A673 (cell line): ENCODE measurements at regions not wholly inside any gene's neighbourhood (a gene's known extent, or its start where the extent isn't known, plus 50 kb on each side); places are given as distances from the start of the nearest gene placed in this dataset.

ENCODE experiments used
- BruUV-seq: library from RNA; stranded (reverse); fragments of 400-500 nt; replicated peaks from 2 replicates; lab custom pipeline; 2021; lab: Mats Ljungman, UMichigan
- CTCF ChIA-PET: fragments of 300-600 bp; sonication (Branson Sonifier 250); formaldehyde crosslinking; loops from one replicate; lab custom pipeline; 2022; ENCODE audit warnings: antibody characterized with exemption; lab: Charles Lee
- POLR2A ChIA-PET: fragments of 300-600 bp; sonication (Branson Sonifier 250); formaldehyde crosslinking; loops from one replicate; lab custom pipeline; 2022; ENCODE audit warnings: antibody characterized with exemption; ENCODE audit not compliant: low non-redundant PET; lab: Charles Lee
- DNase-seq: peaks from one replicate; pipeline ENCODE4 v3.0.0-alpha.2; 2015; ENCODE audit warnings: low spot score
- H3K27ac ChIP-seq: fragments of 200-600 bp; sonication (generic); 2 replicates; pipeline ENCODE4 v1.5.1; 2016; ENCODE audit warnings: mixed run types, low read depth, mild to moderate bottlenecking, mixed read lengths, antibody characterized with exemption, low read length; ENCODE audit not compliant: poor library complexity, severe bottlenecking
- H3K27me3 ChIP-seq: fragments of 200-600 bp; sonication (generic); replicated peaks from 2 replicates; pipeline ENCODE4 v1.6.1; 2017; ENCODE audit warnings: mixed run types, low read depth, mild to moderate bottlenecking, mixed read lengths, antibody characterized with exemption, low read length; ENCODE audit not compliant: insufficient read depth, poor library complexity
- H3K36me3 ChIP-seq: fragments of 200-600 bp; sonication (generic); 2 replicates; pipeline ENCODE4 v1.6.1; 2016; ENCODE audit warnings: mixed run types, mild to moderate bottlenecking, mixed read lengths, antibody characterized with exemption, low read length; ENCODE audit not compliant: insufficient read depth, poor library complexity, severe bottlenecking
- H3K4me1 ChIP-seq: fragments of 200-600 bp; sonication (generic); 2 replicates; pipeline ENCODE4 v1.6.1; 2017; ENCODE audit warnings: mixed run types, mild to moderate bottlenecking, mixed read lengths, antibody characterized with exemption, low read length; ENCODE audit not compliant: insufficient read depth, poor library complexity, severe bottlenecking
- H3K4me3 ChIP-seq: fragments of 200-600 bp; sonication (generic); 2 replicates; pipeline ENCODE4 v1.5.1; 2016; ENCODE audit warnings: low read depth, mixed run types, mild to moderate bottlenecking, mixed read lengths, low read length; ENCODE audit not compliant: poor library complexity, severe bottlenecking
- H3K9me3 ChIP-seq: fragments of 200-600 bp; sonication (generic); 2 replicates; pipeline ENCODE4 v1.6.1; 2016; ENCODE audit warnings: mixed run types, low read depth, mild to moderate bottlenecking, mixed read lengths, antibody characterized with exemption, low read length; ENCODE audit not compliant: poor library complexity, severe bottlenecking
- EZH2 ChIP-seq: fragments of 200-600 bp; sonication (generic); IDR thresholded peaks from 2 replicates; pipeline ENCODE4 v1.6.1; 2017; ENCODE audit warnings: borderline replicate concordance, low read depth, mild to moderate bottlenecking, mixed read lengths, antibody characterized with exemption, low read length; ENCODE audit not compliant: poor library complexity, severe bottlenecking
- intact Hi-C: fragments of 100-400 bp; cut with micrococcal nuclease; formaldehyde crosslinking; loops from one replicate; pipeline ENCODE4 v1.10.0; 2022; ENCODE audit not compliant: unreplicated experiment
- TF ChIP-seq, protein P1 (sequence below): fragments of 300-800, 200-600 bp; sonication (generic); conservative IDR thresholded peaks from 2 replicates; pipeline ENCODE4 v1.5.1; 2017; ENCODE audit warnings: low read depth, mild to moderate bottlenecking, antibody characterized with exemption, low read length, moderate library complexity, mixed read lengths

DNA sequence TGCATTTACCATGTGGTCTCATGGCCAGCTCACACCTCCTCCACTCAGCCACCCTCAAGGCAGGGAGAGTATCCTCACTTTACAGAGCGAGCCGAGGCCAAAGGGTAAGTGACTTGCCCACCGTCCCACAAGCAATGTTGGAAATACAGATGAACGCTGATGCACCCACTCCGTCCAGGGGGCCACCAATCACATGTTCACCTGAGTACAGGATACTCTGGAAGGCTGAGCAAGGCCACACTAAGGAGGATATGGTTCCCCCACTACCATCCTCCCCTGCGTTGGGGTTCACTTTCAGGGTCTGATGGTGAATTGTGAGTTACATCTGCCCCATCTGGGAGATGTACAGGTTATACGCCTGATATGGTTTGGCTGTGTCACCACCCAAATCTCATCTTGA lies 128.8 kb downstream of the ATPSCKMT start:
- ChIA-PET POLR2A (no interaction called here), CTCF (no interaction called here)
- no TSS peak for BruUV-seq
- Histone ChIP-seq H3K4me1 (no peaks in the 10 kb centered on the region), H3K9me3 (no peaks in the 10 kb centered on the region), H3K27ac (no peak overlapping the region), H3K4me3 (no peak overlapping the region), H3K27me3 (no peaks in the 10 kb centered on the region), H3K36me3 (no peaks in the 10 kb centered on the region)
- TF ChIP-seq, protein P1, sequence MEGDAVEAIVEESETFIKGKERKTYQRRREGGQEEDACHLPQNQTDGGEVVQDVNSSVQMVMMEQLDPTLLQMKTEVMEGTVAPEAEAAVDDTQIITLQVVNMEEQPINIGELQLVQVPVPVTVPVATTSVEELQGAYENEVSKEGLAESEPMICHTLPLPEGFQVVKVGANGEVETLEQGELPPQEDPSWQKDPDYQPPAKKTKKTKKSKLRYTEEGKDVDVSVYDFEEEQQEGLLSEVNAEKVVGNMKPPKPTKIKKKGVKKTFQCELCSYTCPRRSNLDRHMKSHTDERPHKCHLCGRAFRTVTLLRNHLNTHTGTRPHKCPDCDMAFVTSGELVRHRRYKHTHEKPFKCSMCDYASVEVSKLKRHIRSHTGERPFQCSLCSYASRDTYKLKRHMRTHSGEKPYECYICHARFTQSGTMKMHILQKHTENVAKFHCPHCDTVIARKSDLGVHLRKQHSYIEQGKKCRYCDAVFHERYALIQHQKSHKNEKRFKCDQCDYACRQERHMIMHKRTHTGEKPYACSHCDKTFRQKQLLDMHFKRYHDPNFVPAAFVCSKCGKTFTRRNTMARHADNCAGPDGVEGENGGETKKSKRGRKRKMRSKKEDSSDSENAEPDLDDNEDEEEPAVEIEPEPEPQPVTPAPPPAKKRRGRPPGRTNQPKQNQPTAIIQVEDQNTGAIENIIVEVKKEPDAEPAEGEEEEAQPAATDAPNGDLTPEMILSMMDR = no peak
- no peak for TF ChIP-seq EZH2
- intact Hi-C loops = no loop called here
- DNase-seq = no peak

DNA sequence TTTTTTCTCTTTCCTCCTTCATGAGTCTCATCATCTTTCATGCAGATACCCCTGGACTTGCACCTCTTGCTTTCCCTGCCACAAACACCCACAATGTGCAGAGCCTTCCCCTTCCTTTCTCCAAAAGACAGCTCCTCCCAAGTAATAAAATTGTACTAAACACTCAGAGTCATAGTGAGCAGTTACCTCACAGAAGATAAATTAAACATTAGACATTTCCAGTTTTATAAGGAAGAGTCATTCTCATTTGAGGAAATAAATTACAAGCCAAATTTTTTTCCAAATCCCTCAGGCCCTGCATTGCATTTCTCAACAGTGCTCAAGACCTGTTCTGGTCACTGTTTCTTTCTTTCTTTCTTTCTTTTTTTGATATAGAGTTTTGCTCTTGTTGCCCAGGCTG lies 131.5 kb downstream of the ATPSCKMT start:
- no peak for DNase-seq
- BruUV-seq = no TSS peak
- TF ChIP-seq EZH2 = no peak
- TF ChIP-seq, protein P1 = no peak
- H3K27ac ChIP-seq = no peak overlapping the region
- no peaks in the 10 kb centered on the region for H3K27me3 ChIP-seq
- H3K4me1 ChIP-seq = no peaks in the 10 kb centered on the region
- CTCF ChIA-PET = no interaction called here
- no peak overlapping the region for H3K4me3 ChIP-seq
- intact Hi-C loops = no loop called here
- POLR2A ChIA-PET = no interaction called here
- H3K36me3 ChIP-seq = no peaks in the 10 kb centered on the region
- H3K9me3 ChIP-seq = no peaks in the 10 kb centered on the region

DNA sequence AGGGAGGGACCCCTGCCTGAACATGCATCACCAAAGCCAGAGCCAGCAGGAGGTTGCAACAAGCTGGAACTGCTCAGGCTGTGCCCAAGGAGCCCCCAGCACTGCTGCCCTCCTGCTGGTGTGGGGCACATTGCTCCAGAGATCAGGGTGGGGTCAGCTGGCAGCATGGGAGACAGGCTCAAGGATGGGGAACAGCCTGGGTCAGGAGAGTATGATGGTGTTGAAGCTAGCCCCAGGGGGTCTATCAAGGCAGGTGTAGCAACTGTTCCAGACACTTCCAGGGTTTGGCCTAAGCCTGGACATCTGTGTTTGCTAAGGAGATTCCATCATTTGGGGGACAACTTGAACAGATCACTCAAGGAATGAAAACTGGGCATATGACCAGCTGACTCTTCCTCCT lies 133.1 kb downstream of the ATPSCKMT start:
- intact Hi-C loops = no loop called here
- H3K27me3 ChIP-seq = no peaks in the 10 kb centered on the region

More for the DNA sequence above, 133.1 kb downstream of the ATPSCKMT start:
- POLR2A ChIA-PET = no interaction called here
- no TSS peak for BruUV-seq
- Histone ChIP-seq H3K36me3 (no peaks in the 10 kb centered on the region), H3K27ac (no peak overlapping the region), H3K4me3 (no peak overlapping the region), H3K9me3 (no peaks in the 10 kb centered on the region), H3K4me1 (no peaks in the 10 kb centered on the region)
- CTCF ChIA-PET = no interaction called here
- no peak for TF ChIP-seq EZH2
- TF ChIP-seq, protein P1 = no peak
- DNase-seq = no peak
